HG03571 (cell line): ENCODE measurements at regions not wholly inside any gene's neighbourhood (a gene's known extent, or its start where the extent isn't known, plus 50 kb on each side); places are given as distances from the start of the nearest gene placed in this dataset.
"Not testable (repeated sequence)": the region's sequence is repeated elsewhere in the genome, so short reads cannot be mapped to it uniquely, and the experiment has no call there.

Source experiments
- ATAC-seq: cut with Tn5 transposase; IDR thresholded peaks from one replicate; pipeline ENCODE4 v1.9.1; 2021; ENCODE audit not compliant: unreplicated experiment

GRCh38 chr1:217052626-217053025 is 329.4 kb upstream of the ESRRG start:
- ATAC-seq = no peak

GRCh38 chr1:217052196-217052595 is 329.0 kb upstream of the ESRRG start:
- no peak for ATAC-seq

- ATAC-seq = no peak
These were observed 326.5 kb upstream of the ESRRG start for GRCh38 chr1:217049721-217050120.

- no peak for ATAC-seq
These were observed 325.9 kb upstream of the ESRRG start for GRCh38 chr1:217049081-217049480.

GRCh38 chr1:217048104-217048707 is 325.0 kb upstream of the ESRRG start:
- ATAC-seq = no peak

- no peak for ATAC-seq
These were observed 317.7 kb upstream of the ESRRG start for GRCh38 chr1:217040711-217041455.

GRCh38 chr1:217039926-217040325 is 316.7 kb upstream of the ESRRG start:
- no peak for ATAC-seq

- not testable (repeated sequence) for ATAC-seq
These were observed 315.9 kb upstream of the ESRRG start for GRCh38 chr1:217039139-217039538.

GRCh38 chr1:217036757-217037156 is 313.5 kb upstream of the ESRRG start:
- ATAC-seq = no peak

- ATAC-seq = no peak
These were observed 309.6 kb upstream of the ESRRG start for GRCh38 chr1:217032715-217033367.

GRCh38 chr1:217029281-217030157 is 306.3 kb upstream of the ESRRG start:
- ATAC-seq = no peak

- peak; percentile 94 for ATAC-seq
These were observed 304.3 kb upstream of the ESRRG start for GRCh38 chr1:217027403-217028080.

GRCh38 chr1:217026531-217026930 is 303.3 kb upstream of the ESRRG start:
- no peak for ATAC-seq

- ATAC-seq = no peak
These were observed 302.2 kb upstream of the ESRRG start for GRCh38 chr1:217025381-217025780.

GRCh38 chr1:217024911-217025310 is 301.7 kb upstream of the ESRRG start:
- no peak for ATAC-seq

GRCh38 chr1:217021956-217022355 is 298.7 kb upstream of the ESRRG start:
- no peak for ATAC-seq

- no peak for ATAC-seq
These were observed 298.2 kb upstream of the ESRRG start for GRCh38 chr1:217021400-217021799.

- no peak for ATAC-seq
These were observed 296.2 kb upstream of the ESRRG start for GRCh38 chr1:217019475-217019874.

GRCh38 chr1:217018648-217019047 is 295.4 kb upstream of the ESRRG start:
- ATAC-seq = no peak

GRCh38 chr1:217017165-217017564 is 293.9 kb upstream of the ESRRG start:
- no peak for ATAC-seq

GRCh38 chr1:217014066-217014465 is 290.8 kb upstream of the ESRRG start:
- no peak for ATAC-seq
